K562 (cell line): ENCODE measurements at regions not wholly inside any gene's neighbourhood (a gene's known extent, or its start where the extent isn't known, plus 50 kb on each side); places are given as distances from the start of the nearest gene placed in this dataset.

Source experiments
- ATAC-seq: fragments of 200-7000 bp; cut with Tn5 transposase; 3 replicates; pipeline ENCODE4 v1.9.1; 2020; ENCODE audit warnings: moderate library complexity
- BruUV-seq: library from RNA; stranded (reverse); fragments of 400-500 nt; replicated peaks from 2 replicates; lab custom pipeline; 2021; lab: Mats Ljungman, UMichigan
- CTCF ChIA-PET: fragments of 300-600 bp; formaldehyde crosslinking; extraction: SDS; loops from one replicate; lab custom pipeline; 2021; ENCODE audit warnings: low intra/inter-chr PET ratio; lab: Yijun Ruan, JAX
- POLR2A ChIA-PET: fragments of 300-600, 350-650 bp; sonication (Branson Sonifier 250); formaldehyde crosslinking; extraction: SDS; loops from one replicate; lab custom pipeline; 2021; ENCODE audit warnings: antibody characterized with exemption, inconsistent platforms; lab: Yijun Ruan, JAX
- DNase-seq, 4 experiments: peaks; one replicate each; pipeline versions ENCODE4 v3.0.0 to v3.0.0-alpha.2; 2011 to 2018; ENCODE audit warnings: low spot score in 3 of 4, mixed read lengths in 3 of 4; ENCODE audit errors: extremely low read depth in 1 of 4
- FAIRE-seq: peaks from 2 replicates; lab custom pipeline; 2011; peaks lifted over from hg19 to GRCh38; lab: Jason Lieb, UNC
- H2AFZ ChIP-seq: 2 replicates; pipeline ENCODE4 v1.6.0; 2011; ENCODE audit warnings: low read depth, low read length, control low read depth, inconsistent platforms
- H3K27ac ChIP-seq: fragments of 200-600 bp; 3 replicates; pipeline ENCODE4 v1.8.0; 2011; ENCODE audit warnings: low read depth, mild to moderate bottlenecking, control low read depth, inconsistent platforms, low read length, moderate library complexity, mixed read lengths; ENCODE audit errors: extremely low read depth
- H3K27me3 ChIP-seq, 2 experiments: fragments of 300-600 bp in 1 of 2; 2 replicates in 1 of 2; 3 replicates in 1 of 2; pipeline versions ENCODE4 v1.6.0 to v1.8.0; 2011; ENCODE audit warnings: inconsistent platforms in 2 of 2, low read length in 2 of 2, mild to moderate bottlenecking in 1 of 2, mixed read lengths in 1 of 2, moderate library complexity in 1 of 2; ENCODE audit not compliant: control insufficient read depth in 2 of 2, insufficient read depth in 2 of 2
- H3K36me3 ChIP-seq: fragments of 300-600 bp; 3 replicates; pipeline ENCODE4 v1.8.0; 2011; ENCODE audit warnings: mild to moderate bottlenecking, low read length, inconsistent platforms; ENCODE audit not compliant: control insufficient read depth, insufficient read depth
- H3K4me1 ChIP-seq, 2 experiments: fragments of 200-600 bp in 1 of 2; replicated peaks in 1 of 2; 2 replicates in 1 of 2; 3 replicates in 1 of 2; pipeline versions ENCODE4 v1.5.1 to v1.8.0; 2011; ENCODE audit warnings: inconsistent platforms in 2 of 2, low read length in 2 of 2, mild to moderate bottlenecking in 1 of 2, mixed read lengths in 1 of 2, moderate library complexity in 1 of 2; ENCODE audit not compliant: control insufficient read depth in 2 of 2, insufficient read depth in 2 of 2
- H3K4me2 ChIP-seq: 2 replicates; pipeline ENCODE4 v1.6.1; 2011; ENCODE audit warnings: low read length, control low read depth, inconsistent platforms, mixed read lengths; ENCODE audit not compliant: insufficient read depth
- H3K4me3 ChIP-seq: fragments of 200-600 bp; sonication (generic), shearing (Covaris generic); 2 replicates; pipeline ENCODE4 v1.5.1; 2016; ENCODE audit warnings: control low read depth, inconsistent platforms
- H3K79me2 ChIP-seq: fragments of 200-600 bp; 3 replicates; pipeline ENCODE4 v1.8.0; 2011; ENCODE audit warnings: low read length, inconsistent platforms; ENCODE audit not compliant: control insufficient read depth, insufficient read depth
- H3K9ac ChIP-seq, 2 experiments: 2 replicates each; pipeline versions ENCODE4 v1.6.0 to v1.6.1; 2011; ENCODE audit warnings: low read depth in 2 of 2, low read length in 2 of 2, control low read depth in 1 of 2, inconsistent platforms in 1 of 2, mild to moderate bottlenecking in 1 of 2, mixed read lengths in 1 of 2; ENCODE audit not compliant: insufficient read depth in 1 of 2
- H3K9me1 ChIP-seq: one replicate; pipeline ENCODE4 v1.6.0; 2011; ENCODE audit warnings: inconsistent platforms, mild to moderate bottlenecking, low read length, moderate library complexity; ENCODE audit not compliant: control insufficient read depth, insufficient read depth
- H3K9me3 ChIP-seq: replicated peaks from 2 replicates; pipeline ENCODE4 v1.5.1; 2011; ENCODE audit warnings: low read depth, low read length, inconsistent platforms; ENCODE audit not compliant: control insufficient read depth, insufficient read depth
- H4K20me1 ChIP-seq: replicated peaks from 2 replicates; pipeline ENCODE4 v1.6.1; 2011; ENCODE audit warnings: low read length, inconsistent platforms, mixed read lengths; ENCODE audit not compliant: control insufficient read depth, insufficient read depth
- ADNP ChIP-seq: fragments of 200-800 bp; sonication (Bioruptor generic); IDR thresholded peaks from 2 replicates; pipeline ENCODE4 v1.6.1; 2016; ENCODE audit warnings: missing genetic modification characterization, missing compliant biosample characterization
- BRF1 ChIP-seq: IDR thresholded peaks from 3 replicates; pipeline ENCODE4 v1.6.1; 2011; ENCODE audit warnings: borderline replicate concordance, mild to moderate bottlenecking; ENCODE audit not compliant: insufficient read length; ENCODE audit errors: extremely low read depth
- ETS1 ChIP-seq: conservative IDR thresholded peaks from 2 replicates; pipeline ENCODE4 v1.6.1; 2011; ENCODE audit warnings: low read depth, mild to moderate bottlenecking, low read length; ENCODE audit not compliant: control insufficient read depth
- U2AF1 ChIP-seq: fragments of 200-400 bp; formaldehyde crosslinking; optimal IDR thresholded peaks from 2 replicates; pipeline ENCODE3; 2017; ENCODE audit warnings: mild to moderate bottlenecking, low read depth, low read length, moderate library complexity
- in situ Hi-C: fragments of 300-500 bp; cut with MboI; formaldehyde crosslinking; loops from 4 replicates; pipeline ENCODE4 v1.15.0; 2018; ENCODE audit warnings: inconsistent platforms, mixed read lengths
- intact Hi-C: fragments of 100-400 bp; cut with micrococcal nuclease; formaldehyde crosslinking; loops from 2 replicates; pipeline ENCODE4 v1.14.2; 2022
- TF ChIP-seq, protein P1 (sequence below): fragments of 250-450 bp; sonication (Bioruptor Pico); IDR thresholded peaks from 2 replicates; pipeline ENCODE4 v1.8.0; 2021; ENCODE audit warnings: moderate library complexity, mild to moderate bottlenecking, inconsistent platforms
- TF ChIP-seq, protein P2 (sequence below), 3 experiments: fragments of 200-800 bp in 1 of 3; fragments of 250-450 bp in 1 of 3; fragments of 450-650 bp in 1 of 3; sonication (Bioruptor Pico) in 1 of 3; sonication (Bioruptor generic) in 1 of 3; formaldehyde crosslinking in 1 of 3; IDR thresholded peaks; 2 replicates each; pipeline versions ENCODE4 v1.6.1 to v1.8.0; 2016 to 2022; ENCODE audit warnings: mild to moderate bottlenecking in 2 of 3, missing genetic modification characterization in 2 of 3, missing compliant biosample characterization in 1 of 3, moderate library complexity in 1 of 3

DNA sequence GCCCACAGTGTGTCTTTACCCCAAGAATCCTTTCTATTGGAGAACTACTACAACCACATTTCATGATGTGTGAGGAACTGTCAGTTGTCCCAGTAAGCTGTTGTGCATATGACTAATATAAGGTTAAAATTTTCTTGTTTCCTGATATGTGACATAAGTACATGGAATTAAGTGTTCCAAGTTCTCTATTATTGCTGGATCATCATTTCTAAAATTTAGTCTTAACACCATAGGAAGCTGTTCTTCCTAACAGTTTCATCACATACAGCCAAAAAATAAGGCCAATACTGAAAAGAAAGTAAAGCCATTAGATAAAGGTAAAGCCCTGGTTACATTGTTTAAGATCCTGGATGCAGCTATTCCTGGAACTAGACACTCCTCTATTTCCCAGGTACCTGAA, 620.9 kb upstream of the CDH8 start:
- ChIA-PET CTCF (no interaction called here), POLR2A (no interaction called here)
- H3K79me2 ChIP-seq: no peaks in the 10 kb centered on the region
- no peaks in the 10 kb centered on the region for H3K36me3 ChIP-seq
- no peak for TF ChIP-seq ETS1
- no peak for TF ChIP-seq ADNP (tag)
- TF ChIP-seq, protein P1, sequence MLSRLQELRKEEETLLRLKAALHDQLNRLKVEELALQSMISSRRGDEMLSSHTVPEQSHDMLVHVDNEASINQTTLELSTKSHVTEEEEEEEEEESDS (CRISPR knock-in tag): no peak
- TF ChIP-seq BRF1: no peak
- no peak for TF ChIP-seq U2AF1
- TF ChIP-seq, protein P2, sequence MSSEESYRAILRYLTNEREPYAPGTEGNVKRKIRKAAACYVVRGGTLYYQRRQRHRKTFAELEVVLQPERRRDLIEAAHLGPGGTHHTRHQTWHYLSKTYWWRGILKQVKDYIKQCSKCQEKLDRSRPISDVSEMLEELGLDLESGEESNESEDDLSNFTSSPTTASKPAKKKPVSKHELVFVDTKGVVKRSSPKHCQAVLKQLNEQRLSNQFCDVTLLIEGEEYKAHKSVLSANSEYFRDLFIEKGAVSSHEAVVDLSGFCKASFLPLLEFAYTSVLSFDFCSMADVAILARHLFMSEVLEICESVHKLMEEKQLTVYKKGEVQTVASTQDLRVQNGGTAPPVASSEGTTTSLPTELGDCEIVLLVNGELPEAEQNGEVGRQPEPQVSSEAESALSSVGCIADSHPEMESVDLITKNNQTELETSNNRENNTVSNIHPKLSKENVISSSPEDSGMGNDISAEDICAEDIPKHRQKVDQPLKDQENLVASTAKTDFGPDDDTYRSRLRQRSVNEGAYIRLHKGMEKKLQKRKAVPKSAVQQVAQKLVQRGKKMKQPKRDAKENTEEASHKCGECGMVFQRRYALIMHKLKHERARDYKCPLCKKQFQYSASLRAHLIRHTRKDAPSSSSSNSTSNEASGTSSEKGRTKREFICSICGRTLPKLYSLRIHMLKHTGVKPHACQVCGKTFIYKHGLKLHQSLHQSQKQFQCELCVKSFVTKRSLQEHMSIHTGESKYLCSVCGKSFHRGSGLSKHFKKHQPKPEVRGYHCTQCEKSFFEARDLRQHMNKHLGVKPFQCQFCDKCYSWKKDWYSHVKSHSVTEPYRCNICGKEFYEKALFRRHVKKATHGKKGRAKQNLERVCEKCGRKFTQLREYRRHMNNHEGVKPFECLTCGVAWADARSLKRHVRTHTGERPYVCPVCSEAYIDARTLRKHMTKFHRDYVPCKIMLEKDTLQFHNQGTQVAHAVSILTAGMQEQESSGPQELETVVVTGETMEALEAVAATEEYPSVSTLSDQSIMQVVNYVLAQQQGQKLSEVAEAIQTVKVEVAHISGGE (CRISPR knock-in tag; IDR thresholded peaks at IDR 0.05): no peak
- no peak overlapping the region for H3K27ac ChIP-seq
- H3K9ac ChIP-seq: no peak overlapping the region
- BruUV-seq: no TSS peak
- no peak for FAIRE-seq
- in situ Hi-C loops (no loop called here), intact Hi-C loops (no loop called here)
- DNase-seq: no peak
- H3K9me1 ChIP-seq: no peaks in the 10 kb centered on the region
- ATAC-seq: no peak
- no peak overlapping the region for H3K4me3 ChIP-seq
- H3K4me1 ChIP-seq: no peaks in the 10 kb centered on the region
- H3K27me3 ChIP-seq: no peaks in the 10 kb centered on the region
- no peak overlapping the region for H2AFZ ChIP-seq
- no peak overlapping the region for H3K4me2 ChIP-seq
- no peaks in the 10 kb centered on the region for H3K9me3 ChIP-seq
- H4K20me1 ChIP-seq: no peaks in the 10 kb centered on the region
